EH (cell line): ENCODE measurements at regions not wholly inside any gene's neighbourhood (a gene's known extent, or its start where the extent isn't known, plus 50 kb on each side); places are given as distances from the start of the nearest gene placed in this dataset.

ENCODE experiments used
- DNase-seq: peaks from one replicate; pipeline ENCODE4 v3.0.0-alpha.2; 2015; ENCODE audit warnings: low read depth

- no peak for DNase-seq
Measured at GRCh38 chr20:60213126-60213893, 255.1 kb downstream of the CDH26 start.

DNA sequence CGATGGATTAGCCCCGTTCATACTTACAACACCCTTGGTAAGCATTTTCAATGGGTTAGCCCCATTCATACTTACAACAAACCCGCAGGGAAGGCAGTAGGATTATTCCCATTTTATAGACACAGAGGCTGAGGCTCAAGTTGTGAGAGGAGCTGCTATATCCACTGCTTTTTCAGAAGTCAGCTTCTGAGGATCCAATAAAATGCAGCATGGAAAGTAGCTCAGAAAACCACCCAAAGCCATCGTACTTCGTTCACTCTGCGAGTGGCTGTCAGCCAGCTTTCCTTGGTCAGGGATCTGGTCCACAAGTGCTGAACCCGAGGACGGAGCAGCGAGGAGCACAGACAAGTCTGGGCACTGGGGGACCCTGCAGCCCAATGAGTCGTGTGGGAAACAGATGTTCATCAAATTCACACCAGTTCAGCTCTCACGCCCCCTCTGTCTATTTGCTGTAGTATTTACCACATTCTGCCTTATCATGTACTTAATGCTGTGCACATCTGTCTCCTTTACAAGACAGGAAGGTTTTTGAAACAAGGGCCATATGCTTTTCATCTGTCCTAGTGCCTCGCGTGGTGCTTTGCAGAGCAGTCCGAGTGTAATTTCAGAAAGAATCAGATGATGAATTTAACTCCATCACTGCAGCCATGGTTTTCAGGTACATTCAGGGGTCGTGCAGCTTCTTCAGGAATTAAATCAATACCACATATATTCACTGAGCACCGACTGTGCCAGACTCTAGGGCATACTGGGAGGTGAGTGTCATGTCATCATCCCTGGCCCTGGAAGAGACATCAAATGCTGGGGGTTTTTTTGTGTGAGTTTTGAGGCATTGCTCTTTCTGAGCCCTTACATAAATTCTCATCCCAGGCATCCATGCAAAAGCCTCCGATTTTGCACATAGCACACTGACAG is 256.9 kb downstream of the CDH26 start:
- peak; percentile 7 for DNase-seq

- no peak for DNase-seq
Measured at GRCh38 chr20:60215816-60216730, 257.9 kb downstream of the CDH26 start.

DNA sequence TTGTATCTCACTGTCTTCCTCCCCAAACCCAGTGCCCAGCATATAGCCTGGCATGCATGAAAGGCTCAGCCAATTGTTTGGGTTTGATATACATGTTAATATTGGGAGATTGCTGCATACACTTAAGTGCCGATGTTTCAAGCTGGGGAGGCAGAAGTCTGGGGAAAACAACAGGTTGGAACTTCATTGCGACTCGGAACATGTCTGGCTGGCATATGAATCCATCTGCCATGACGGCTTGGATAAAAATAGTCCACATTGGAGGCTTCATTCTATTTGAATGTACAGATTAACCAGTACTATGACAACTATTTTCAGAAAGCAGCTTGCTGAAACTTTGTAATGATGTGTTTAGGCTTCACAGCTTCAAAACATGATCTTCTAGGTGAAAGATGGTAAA is 261.0 kb downstream of the CDH26 start:
- no peak for DNase-seq

DNA sequence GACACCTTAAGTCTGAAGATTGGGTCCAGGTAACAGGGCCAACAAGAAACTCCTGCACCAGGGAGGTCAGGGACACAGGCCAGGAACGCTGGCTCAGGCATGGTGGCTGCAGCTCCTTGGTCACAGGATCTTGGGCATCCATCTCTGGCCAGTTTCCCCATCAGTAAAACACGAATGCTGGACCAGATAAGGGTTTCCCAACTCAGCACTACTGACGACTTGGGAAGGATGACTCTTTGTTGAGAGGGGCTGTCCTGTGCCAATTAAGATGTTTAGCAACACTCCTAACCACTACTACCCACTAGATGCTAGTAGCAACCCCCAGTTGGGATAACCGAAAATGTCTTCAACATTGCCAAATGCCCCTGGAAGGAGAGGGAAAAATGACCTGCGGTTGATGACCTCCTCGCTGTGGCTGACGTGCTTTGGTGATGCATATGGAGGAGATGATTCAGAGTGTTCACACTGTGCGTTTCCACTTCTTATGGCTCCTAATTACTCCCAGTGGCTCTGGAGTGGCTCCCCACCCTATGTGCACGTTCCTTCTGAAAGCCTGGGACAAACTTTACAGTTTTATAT is 261.9 kb downstream of the CDH26 start:
- peak; percentile 6 for DNase-seq

DNA sequence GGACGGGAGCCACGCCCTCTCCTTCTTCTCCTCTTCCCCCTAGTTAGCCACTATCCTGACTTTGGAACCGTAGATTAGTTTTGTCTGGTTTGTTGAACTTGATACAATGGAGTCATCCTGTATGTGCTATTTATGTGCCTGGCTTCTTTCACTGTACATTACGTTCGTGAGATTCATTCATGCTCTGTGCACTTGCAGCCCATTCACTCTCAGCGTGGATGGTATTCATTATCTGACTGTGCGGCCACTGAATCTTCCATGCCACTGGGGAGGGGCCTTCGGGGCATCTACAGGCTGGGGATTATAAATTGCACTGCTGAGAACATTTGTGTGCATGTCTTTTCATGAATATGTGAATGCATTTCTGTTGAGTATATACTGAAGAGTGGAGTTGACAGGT is 262.5 kb downstream of the CDH26 start:
- DNase-seq: no peak

GRCh38 chr20:60221593-60221992 is 263.4 kb downstream of the CDH26 start:
- DNase-seq: no peak

GRCh38 chr20:60222497-60222896 is 264.3 kb downstream of the CDH26 start:
- DNase-seq: no peak

DNA sequence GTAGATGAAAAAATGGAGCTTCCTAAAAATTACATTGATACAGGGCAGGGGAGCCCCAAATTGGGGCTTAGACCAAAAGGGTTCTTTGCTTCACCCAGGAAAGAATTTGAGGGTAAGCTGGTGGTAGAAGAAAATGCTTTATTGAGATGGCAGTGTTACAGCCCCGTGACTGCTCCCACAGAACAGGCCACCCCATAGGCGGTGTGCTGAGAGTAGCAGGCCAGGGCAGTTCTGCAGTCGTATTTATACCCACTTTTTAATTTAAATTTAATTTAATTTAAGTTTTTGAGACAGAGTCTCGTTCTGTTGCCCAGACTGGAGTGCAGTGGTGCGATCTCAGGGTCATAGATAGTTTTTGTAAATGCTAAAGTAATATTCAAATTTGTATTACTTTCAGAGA is 265.0 kb downstream of the CDH26 start:
- no peak for DNase-seq

DNA sequence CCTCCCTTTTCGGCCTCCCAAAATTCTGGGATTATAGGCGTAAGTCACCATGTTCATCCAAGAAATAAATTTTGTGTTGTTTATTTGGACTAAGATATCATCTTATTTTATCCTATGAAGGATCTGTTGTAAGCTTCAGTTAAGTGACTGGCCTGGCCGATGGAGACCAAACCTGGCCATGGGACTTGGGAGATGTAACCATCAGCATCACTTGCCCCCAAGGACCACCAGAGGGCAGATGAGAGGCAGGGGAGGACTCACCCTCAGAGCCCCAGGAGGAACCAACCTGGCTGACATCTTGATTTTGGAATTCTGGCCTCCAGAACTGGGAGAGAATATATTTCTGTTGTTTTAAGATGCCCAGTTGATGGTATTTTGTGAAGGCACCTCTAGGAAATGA is 266.7 kb downstream of the CDH26 start:
- DNase-seq: peak; percentile 43

DNA sequence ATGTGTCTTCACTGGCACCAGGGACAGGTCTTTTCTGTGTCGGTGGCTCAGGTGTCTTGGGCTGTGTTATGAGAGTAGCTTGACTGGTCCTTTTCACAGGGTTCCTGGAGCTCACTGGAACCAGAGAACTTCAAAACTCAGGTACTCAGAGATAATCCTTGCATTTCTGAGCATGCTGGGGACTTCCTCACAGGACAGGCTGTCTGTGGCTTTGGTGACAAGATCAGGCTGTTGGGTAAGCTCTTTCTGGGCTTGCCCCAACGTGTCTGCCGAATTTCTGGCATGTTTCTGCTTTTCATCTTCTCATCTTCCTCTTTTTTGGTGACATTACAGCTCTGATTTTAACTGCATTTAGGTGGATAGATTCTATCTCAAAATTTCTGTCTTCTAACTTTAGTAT is 270.0 kb downstream of the CDH26 start:
- DNase-seq: no peak

- no peak for DNase-seq
Measured at GRCh38 chr20:60232380-60232779, 274.2 kb downstream of the CDH26 start.

DNA sequence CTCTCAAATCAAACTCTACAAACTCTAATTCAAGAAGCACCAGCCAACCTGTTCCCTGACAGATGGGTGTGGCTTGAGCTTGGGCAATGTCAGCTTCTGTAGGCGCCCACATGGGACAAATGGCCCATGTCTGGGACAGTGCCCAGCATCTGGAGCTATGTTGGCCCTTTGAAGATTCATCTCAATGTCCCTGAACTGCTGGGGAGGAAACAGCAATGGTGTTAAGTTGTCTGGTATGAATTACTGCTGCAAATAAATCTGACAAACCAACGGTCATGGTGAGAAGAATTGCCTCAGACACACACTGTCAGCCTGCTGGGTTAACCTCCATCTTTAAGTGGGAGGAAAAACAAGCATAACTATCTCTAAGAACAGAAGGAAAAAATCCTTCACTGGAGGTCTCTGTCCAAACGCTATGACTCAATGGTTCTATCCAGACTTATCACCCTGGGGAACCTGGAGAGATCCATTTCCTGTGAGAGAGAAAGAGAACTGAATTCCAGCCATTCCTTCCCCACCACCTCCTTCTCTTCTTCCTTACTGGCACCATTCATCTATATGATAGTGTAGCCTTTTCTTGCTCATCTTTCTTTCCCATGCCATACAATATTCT is 274.9 kb downstream of the CDH26 start:
- peak; percentile 36 for DNase-seq

DNA sequence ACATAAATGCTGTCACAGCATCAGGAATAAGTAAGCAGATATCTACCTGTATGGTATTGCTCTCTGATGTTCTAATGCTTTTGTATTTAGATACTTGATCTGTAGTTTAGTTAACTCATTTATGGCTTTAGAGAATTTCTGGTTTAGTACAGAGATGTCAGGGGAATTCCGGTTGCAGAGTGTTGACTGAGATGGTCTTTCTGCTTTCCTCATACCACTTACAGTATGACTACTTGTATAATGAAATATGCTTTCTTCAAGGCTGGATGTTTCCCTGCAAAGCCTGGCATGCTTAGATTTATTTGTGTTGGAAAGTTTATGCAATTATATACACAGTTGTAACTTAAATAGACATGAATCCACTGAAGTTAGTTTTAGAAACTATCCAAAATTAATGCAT is 278.4 kb downstream of the CDH26 start:
- DNase-seq: peak; percentile 3

DNA sequence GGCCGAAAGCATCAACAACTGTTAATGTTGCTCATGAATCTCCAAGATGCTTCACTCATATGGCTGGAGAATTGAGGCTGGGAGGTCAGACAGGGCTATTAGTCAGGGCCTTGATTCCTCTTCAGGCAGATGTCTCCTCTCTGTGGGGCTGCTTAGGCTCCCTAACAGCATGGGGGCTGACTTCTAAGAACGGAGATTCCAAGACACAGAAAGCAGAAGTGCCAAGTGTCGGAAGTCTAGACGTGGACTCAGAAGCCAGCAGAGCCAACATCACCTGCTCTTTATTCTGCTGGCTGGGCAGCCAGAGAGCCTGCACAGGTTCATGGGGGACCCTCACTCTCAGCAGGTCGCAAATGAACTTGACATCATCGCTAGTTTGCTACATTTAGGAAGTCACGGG is 279.8 kb downstream of the CDH26 start:
- DNase-seq: no peak

DNA sequence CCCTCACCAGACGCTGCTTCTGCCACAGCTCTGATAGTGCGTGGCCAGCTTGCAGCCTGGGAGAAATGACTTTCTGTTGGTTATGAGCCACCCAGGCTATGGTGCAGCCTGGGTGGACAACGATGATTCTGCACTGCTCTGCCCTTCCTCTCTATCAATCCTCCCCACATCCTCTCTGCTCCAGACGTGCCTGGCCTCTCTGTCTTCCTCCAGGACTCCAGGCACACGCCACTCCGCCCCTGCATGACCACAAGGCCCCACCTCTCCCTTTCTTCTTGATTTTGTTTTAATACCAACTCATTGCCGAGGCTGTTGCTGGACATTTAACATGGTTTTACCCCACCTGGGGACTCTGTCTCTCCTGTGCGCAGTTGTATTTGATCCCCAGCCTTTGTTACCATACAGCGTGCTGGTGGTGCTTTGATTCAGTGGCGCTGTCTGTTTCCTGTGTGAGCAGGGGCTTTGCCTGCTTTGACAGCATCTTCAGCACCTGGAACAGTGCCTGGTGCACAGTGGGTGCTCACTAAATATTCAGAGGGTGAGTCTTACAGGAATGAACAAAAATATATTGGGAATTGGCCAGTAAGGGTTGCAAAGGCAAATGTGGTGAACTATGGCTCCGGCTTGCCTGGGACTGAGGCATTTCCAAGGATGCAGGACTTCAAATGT is 280.9 kb downstream of the CDH26 start:
- DNase-seq: peak; percentile 14

- no peak for DNase-seq
Measured at GRCh38 chr20:60239956-60240355, 281.7 kb downstream of the CDH26 start.

- no peak for DNase-seq
Measured at GRCh38 chr20:60240415-60240814, 282.2 kb downstream of the CDH26 start.

DNA sequence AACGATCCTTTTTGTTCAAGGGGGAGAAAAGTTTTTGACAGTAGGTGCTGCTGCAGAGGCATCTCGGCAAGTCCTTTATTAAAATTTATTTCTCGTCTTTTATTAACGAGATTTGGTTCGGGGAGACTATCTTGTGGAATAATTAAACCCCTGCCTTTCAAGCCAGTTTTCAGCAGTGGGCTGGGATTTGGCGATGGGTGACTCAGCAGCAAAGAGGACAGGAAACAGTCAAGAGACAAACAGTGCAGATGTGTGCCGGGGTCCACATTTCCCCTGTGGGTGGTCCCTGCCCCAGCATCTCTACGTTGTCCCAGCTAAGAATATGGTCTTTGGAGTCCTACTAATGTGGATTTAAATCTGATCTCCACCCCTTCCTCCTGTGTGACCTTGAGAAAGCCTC is 282.8 kb downstream of the CDH26 start:
- no peak for DNase-seq

- peak; percentile 82 for DNase-seq
Measured at GRCh38 chr20:60242836-60243505, 284.7 kb downstream of the CDH26 start.
